ENCODE measurements at regions not wholly inside any gene's neighbourhood (a gene's known extent, or its start where the extent isn't known, plus 50 kb on each side); places are given as distances from the start of the nearest gene placed in this dataset.
A peak's percentile ranks its signal among the peaks of the same experiment; 100 is the strongest.

- Histone ChIP-seq H3K4me1 (ENCODE audit: control insufficient read depth, insufficient read depth, low read length, poor library complexity, severe bottlenecking) (peaks cover 8% of the 10 kb centered on the region), H3K36me3 (ENCODE audit: control insufficient read depth, insufficient read depth, low read length) (no peaks in the 10 kb centered on the region), H3K4me3 (ENCODE audit: extremely low read depth, insufficient read depth, low read length, poor library complexity, severe bottlenecking) (no peak overlapping the region), H3K9me3 (ENCODE audit: control insufficient read depth, low read length) (no peaks in the 10 kb centered on the region), H3K27ac (ENCODE audit: low read depth, low read length, severe bottlenecking) (no peak overlapping the region)
Measured at GRCh38 chr4:138927072-138927471, 88.5 kb upstream of the NOCT start.

GRCh38 chr4:138925495-138925894 is 90.1 kb upstream of the NOCT start:
- Histone ChIP-seq H3K4me3 (ENCODE audit: extremely low read depth, insufficient read depth, low read length, poor library complexity, severe bottlenecking) (no peak overlapping the region), H3K4me1 (ENCODE audit: control insufficient read depth, insufficient read depth, low read length, poor library complexity, severe bottlenecking) (peaks cover 8% of the 10 kb centered on the region), H3K27ac (ENCODE audit: low read depth, low read length, severe bottlenecking) (no peak overlapping the region), H3K9me3 (ENCODE audit: control insufficient read depth, low read length) (no peaks in the 10 kb centered on the region), H3K36me3 (ENCODE audit: control insufficient read depth, insufficient read depth, low read length) (no peaks in the 10 kb centered on the region)
- WGBS, 2 experiments (ENCODE audit: insufficient coverage in 2 of 2): 88 to 100% methylated on average over 2 of the region's 3 CpGs

DNA sequence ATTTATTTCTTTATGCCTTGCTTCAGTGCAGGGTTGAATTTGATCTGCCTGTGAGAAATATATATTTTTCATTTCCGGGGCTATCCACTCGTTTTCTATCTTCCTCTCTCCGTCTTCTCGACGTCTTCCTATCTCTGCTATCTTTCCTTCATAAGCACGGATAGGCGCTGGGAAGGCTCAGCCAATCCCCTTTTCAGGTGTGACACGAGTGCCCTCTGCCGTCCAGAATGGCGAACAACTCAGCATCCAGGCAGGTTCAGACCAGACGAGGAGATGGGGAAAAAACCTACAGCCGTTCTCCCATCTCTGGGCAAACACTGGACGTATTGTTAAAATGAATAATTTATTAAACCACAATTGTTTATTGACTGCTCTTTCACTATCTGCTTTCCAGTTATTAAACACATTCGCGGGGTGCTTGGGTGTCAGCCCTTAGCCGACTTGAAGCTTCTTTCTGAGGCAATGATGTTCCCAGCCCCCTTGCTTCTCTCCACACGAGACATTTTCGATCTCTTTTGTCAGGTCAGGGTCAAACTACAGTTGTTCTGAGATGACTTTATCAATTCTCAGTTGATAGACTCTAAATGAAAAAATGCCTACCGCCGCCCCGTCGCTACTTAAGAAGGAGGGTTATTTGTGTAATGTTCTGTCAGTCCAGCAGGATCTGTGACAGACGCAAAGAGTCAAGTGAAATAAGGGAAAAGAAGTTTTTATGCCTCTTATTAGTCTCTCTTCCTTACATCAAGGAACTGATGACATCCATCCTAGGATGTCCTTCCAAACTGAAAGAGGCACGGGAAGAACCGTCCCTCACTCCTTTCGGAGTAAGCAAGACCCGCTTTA is 96.3 kb upstream of the NOCT start:
- no peak overlapping the region for H3K4me3 ChIP-seq (ENCODE audit: extremely low read depth, insufficient read depth, low read length, poor library complexity, severe bottlenecking)
- H3K27ac ChIP-seq (ENCODE audit: low read depth, low read length, severe bottlenecking): no peak overlapping the region
- H3K9me3 ChIP-seq (ENCODE audit: control insufficient read depth, low read length): no peaks in the 10 kb centered on the region
- no peaks in the 10 kb centered on the region for H3K36me3 ChIP-seq (ENCODE audit: control insufficient read depth, insufficient read depth, low read length)
- H3K4me1 ChIP-seq (ENCODE audit: control insufficient read depth, insufficient read depth, low read length, poor library complexity, severe bottlenecking): peaks cover 12% of the 10 kb centered on the region
- WGBS, 2 experiments (ENCODE audit: insufficient coverage in 2 of 2): 37 to 42% methylated on average over 15 to 17 of the region's 27 CpGs

DNA sequence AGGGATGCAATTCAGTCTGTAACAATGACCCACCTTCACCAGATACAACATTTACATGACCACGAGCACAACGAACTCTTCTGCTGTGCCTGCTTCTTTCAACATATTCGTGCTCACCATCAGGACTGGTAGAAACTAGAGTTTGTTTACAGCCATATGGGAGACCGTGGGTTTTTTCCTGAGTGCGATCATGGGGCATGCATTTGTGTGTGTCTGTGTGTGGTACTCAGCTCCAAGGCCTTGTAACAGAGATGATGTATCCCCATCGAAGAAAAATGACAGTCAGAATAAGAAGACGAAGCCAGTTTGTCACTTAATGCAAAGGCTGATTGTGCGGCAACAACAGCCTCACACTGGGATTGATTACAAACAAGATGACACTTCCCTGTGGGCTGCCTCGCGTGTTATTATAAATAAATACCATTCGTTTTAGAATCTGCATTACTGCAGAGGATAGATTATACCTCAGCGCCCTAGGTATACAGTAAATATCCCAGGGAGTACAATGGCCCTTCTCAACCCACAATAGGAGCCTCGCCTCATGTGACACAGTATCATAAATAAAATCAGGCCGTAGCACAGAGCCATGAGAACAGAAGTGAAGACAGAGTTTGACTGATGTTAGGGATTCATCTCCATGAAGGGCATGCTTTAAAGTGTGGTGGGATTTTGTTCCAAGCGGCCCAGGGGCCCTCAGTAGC is 97.3 kb upstream of the NOCT start:
- Histone ChIP-seq H3K27ac (ENCODE audit: low read depth, low read length, severe bottlenecking) (no peak overlapping the region), H3K36me3 (ENCODE audit: control insufficient read depth, insufficient read depth, low read length) (no peaks in the 10 kb centered on the region), H3K9me3 (ENCODE audit: control insufficient read depth, low read length) (no peaks in the 10 kb centered on the region), H3K4me1 (ENCODE audit: control insufficient read depth, insufficient read depth, low read length, poor library complexity, severe bottlenecking) (peaks cover 12% of the 10 kb centered on the region), H3K4me3 (ENCODE audit: extremely low read depth, insufficient read depth, low read length, poor library complexity, severe bottlenecking) (no peak overlapping the region)
- 91 to 93% methylated on average over 11 to 13 of the region's 15 CpGs for WGBS, 2 experiments (ENCODE audit: insufficient coverage in 2 of 2)

DNA sequence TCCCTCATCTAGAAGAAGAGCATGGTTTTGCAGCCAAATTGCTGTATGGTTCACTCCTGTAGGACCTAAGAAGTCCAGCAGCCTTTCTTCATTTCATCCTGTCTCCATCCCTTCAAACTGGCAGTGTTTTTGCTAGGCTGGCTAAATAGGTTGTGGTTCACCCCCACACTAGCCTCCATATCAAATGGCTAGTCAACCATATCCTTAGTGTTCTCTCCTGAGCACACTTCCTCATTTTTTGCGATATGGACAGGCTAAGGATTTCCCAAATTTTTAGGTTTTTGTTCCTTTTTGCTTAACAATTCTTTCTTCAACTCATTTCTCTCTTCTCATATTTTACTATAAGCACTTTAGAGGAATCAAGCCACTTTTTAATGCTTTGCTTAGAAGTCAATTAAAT is 98.8 kb upstream of the NOCT start:
- Histone ChIP-seq H3K36me3 (ENCODE audit: control insufficient read depth, insufficient read depth, low read length) (no peaks in the 10 kb centered on the region), H3K4me3 (ENCODE audit: extremely low read depth, insufficient read depth, low read length, poor library complexity, severe bottlenecking) (no peak overlapping the region), H3K4me1 (ENCODE audit: control insufficient read depth, insufficient read depth, low read length, poor library complexity, severe bottlenecking) (peaks cover 18% of the 10 kb centered on the region), H3K27ac (ENCODE audit: low read depth, low read length, severe bottlenecking) (no peak overlapping the region), H3K9me3 (ENCODE audit: control insufficient read depth, low read length) (no peaks in the 10 kb centered on the region)
- WGBS, 2 experiments (ENCODE audit: insufficient coverage in 2 of 2): 100% methylated on average over 1 of the region's 1 CpG

DNA sequence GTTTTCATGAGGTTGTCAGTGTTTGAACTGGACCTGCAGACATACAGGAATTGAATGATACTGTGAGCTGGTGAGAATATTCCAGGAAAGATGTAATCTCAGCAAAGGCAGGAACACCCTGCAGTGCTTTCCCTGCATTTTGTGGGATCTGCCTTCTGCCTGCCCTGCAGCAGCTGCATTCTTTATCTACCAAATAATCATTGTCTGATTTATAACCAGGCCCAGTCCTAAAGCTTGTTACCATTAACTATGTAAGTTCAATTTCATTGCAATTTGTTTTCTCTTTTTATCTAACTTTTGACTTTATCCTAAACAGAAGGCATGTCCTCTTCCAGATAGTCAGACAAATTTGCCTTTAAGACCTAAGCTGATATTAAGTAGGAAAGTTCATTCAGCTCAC is 99.8 kb upstream of the NOCT start:
- H3K4me1 ChIP-seq (ENCODE audit: control insufficient read depth, insufficient read depth, low read length, poor library complexity, severe bottlenecking): peaks cover 27% of the 10 kb centered on the region
- no peaks in the 10 kb centered on the region for H3K9me3 ChIP-seq (ENCODE audit: control insufficient read depth, low read length)
- H3K36me3 ChIP-seq (ENCODE audit: control insufficient read depth, insufficient read depth, low read length): no peaks in the 10 kb centered on the region
- no peak overlapping the region for H3K4me3 ChIP-seq (ENCODE audit: extremely low read depth, insufficient read depth, low read length, poor library complexity, severe bottlenecking)
- no peak overlapping the region for H3K27ac ChIP-seq (ENCODE audit: low read depth, low read length, severe bottlenecking)

DNA sequence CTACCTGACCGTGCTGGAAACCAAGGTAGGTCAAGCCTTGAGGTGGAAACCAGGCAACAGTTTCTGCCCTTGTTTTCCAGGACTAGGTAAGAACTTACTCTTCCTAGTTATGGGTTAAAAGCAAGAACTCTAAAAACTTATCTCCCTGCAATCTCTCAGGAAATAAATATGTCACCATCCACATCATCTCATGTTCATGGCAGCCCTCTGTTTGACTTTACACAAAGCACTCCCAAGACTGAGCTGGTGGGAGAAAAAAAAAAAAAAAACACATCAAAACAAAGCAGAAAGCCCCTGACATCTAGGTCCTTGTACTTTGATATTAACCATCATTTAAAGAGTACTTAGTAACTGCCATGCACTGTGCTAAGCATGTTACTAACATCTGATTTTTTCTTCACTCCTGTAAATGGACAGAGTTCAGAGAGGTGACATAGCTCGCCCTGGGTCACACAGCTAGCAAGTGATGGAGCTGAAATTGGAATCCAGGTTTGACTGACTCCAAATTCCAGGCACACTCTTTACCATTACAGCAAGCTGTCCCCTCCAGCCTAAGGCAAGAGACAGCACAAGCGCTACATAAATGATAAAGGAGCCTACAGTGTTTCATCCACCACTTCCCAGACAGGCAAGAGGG is 102.8 kb upstream of the NOCT start:
- WGBS, 2 experiments (ENCODE audit: insufficient coverage in 2 of 2): 69 to 100% methylated on average over 1 to 2 of the region's 3 CpGs
- Histone ChIP-seq H3K4me1 (ENCODE audit: control insufficient read depth, insufficient read depth, low read length, poor library complexity, severe bottlenecking) (peaks cover 37% of the 10 kb centered on the region), H3K36me3 (ENCODE audit: control insufficient read depth, insufficient read depth, low read length) (no peaks in the 10 kb centered on the region), H3K27ac (ENCODE audit: low read depth, low read length, severe bottlenecking) (no peak overlapping the region), H3K4me3 (ENCODE audit: extremely low read depth, insufficient read depth, low read length, poor library complexity, severe bottlenecking) (no peak overlapping the region), H3K9me3 (ENCODE audit: control insufficient read depth, low read length) (no peaks in the 10 kb centered on the region)

GRCh38 chr4:138911909-138912703 is 103.5 kb upstream of the NOCT start:
- Histone ChIP-seq H3K36me3 (ENCODE audit: control insufficient read depth, insufficient read depth, low read length) (no peaks in the 10 kb centered on the region), H3K9me3 (ENCODE audit: control insufficient read depth, low read length) (no peaks in the 10 kb centered on the region), H3K27ac (ENCODE audit: low read depth, low read length, severe bottlenecking) (peak overlapping the region; percentile 96), H3K4me1 (ENCODE audit: control insufficient read depth, insufficient read depth, low read length, poor library complexity, severe bottlenecking) (peaks cover 37% of the 10 kb centered on the region), H3K4me3 (ENCODE audit: extremely low read depth, insufficient read depth, low read length, poor library complexity, severe bottlenecking) (no peak overlapping the region)
- WGBS, 2 experiments (ENCODE audit: insufficient coverage in 2 of 2): 87 to 100% methylated on average over 5 of the region's 9 CpGs

DNA sequence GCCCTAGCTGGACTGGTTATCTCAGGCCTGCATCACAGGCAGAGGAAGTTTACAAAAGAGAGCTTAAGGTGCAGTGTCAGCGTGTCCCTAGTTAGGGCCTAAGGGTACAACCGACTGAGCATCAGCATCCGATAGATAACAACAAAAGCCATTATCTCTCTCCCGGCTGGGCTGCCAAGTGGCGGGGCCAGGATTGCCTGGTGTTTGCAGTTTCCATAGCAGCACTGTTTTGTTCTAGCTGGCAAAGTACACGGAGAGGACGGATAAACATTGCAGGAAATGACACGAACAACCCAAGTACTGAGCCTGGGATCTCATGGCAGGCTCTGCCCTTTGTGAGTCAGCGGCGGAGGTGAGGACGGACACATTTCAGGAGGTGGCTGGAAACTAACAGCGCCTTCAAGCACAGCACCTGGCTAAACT is 104.7 kb upstream of the NOCT start:
- Histone ChIP-seq H3K27ac (ENCODE audit: low read depth, low read length, severe bottlenecking) (peak overlapping the region; percentile 96), H3K36me3 (ENCODE audit: control insufficient read depth, insufficient read depth, low read length) (no peaks in the 10 kb centered on the region), H3K4me1 (ENCODE audit: control insufficient read depth, insufficient read depth, low read length, poor library complexity, severe bottlenecking) (peaks cover 36% of the 10 kb centered on the region), H3K4me3 (ENCODE audit: extremely low read depth, insufficient read depth, low read length, poor library complexity, severe bottlenecking) (no peak overlapping the region), H3K9me3 (ENCODE audit: control insufficient read depth, low read length) (no peaks in the 10 kb centered on the region)
- WGBS, 2 experiments (ENCODE audit: insufficient coverage in 2 of 2): 34 to 44% methylated on average over 9 to 11 of the region's 12 CpGs

GRCh38 chr4:138910195-138910913 is 105.2 kb upstream of the NOCT start:
- Histone ChIP-seq H3K4me3 (ENCODE audit: extremely low read depth, insufficient read depth, low read length, poor library complexity, severe bottlenecking) (no peak overlapping the region), H3K36me3 (ENCODE audit: control insufficient read depth, insufficient read depth, low read length) (no peaks in the 10 kb centered on the region), H3K4me1 (ENCODE audit: control insufficient read depth, insufficient read depth, low read length, poor library complexity, severe bottlenecking) (peaks cover 30% of the 10 kb centered on the region), H3K9me3 (ENCODE audit: control insufficient read depth, low read length) (no peaks in the 10 kb centered on the region), H3K27ac (ENCODE audit: low read depth, low read length, severe bottlenecking) (peak overlapping the region; percentile 96)
- WGBS, 2 experiments (ENCODE audit: insufficient coverage in 2 of 2): 66 to 89% methylated on average over 3 to 4 of the region's 6 CpGs
